Posterior cingulate gyrus (tissue), 11 donors: ENCODE measurements at regions not wholly inside any gene's neighbourhood (a gene's known extent, or its start where the extent isn't known, plus 50 kb on each side); places are given as distances from the start of the nearest gene placed in this dataset.
A peak's percentile ranks its signal among the peaks of the same experiment; 100 is the strongest.
"Not testable (repeated sequence)": the region's sequence is repeated elsewhere in the genome, so short reads cannot be mapped to it uniquely, and the experiment has no call there.

Experiments
- DNase-seq, 10 donors: peaks; one replicate each; pipeline versions ENCODE4 v3.0.0 to v3.0.0-alpha.2; 2020 to 2021; ENCODE audit warnings: mixed read lengths in 3 of 10
- intact Hi-C: fragments of 100-400 bp; cut with DNase I; formaldehyde crosslinking; loops from one replicate; pipeline ENCODE4 v1.15.1; 2023

GRCh38 chr7:21299766-21300165, 128.1 kb upstream of the SP4 start:
- intact Hi-C loops: no loop called here
- no peak for DNase-seq

GRCh38 chr7:21300692-21301091, 127.2 kb upstream of the SP4 start:
- DNase-seq: no peak
- intact Hi-C loops: no loop called here

- intact Hi-C loops: no loop called here
- DNase-seq: no peak
Measured at GRCh38 chr7:21304808-21305375, 123.0 kb upstream of the SP4 start.

GRCh38 chr7:21305455-21306235, 122.2 kb upstream of the SP4 start:
- intact Hi-C loops: no loop called here
- DNase-seq: no peak

GRCh38 chr7:21314954-21315353, 112.9 kb upstream of the SP4 start:
- intact Hi-C loops: no loop called here
- no peak for DNase-seq

- DNase-seq: no peak
- intact Hi-C loops: no loop called here
Measured at GRCh38 chr7:21317966-21318915, 109.6 kb upstream of the SP4 start.

GRCh38 chr7:21318916-21319270, 109.0 kb upstream of the SP4 start:
- intact Hi-C loops: no loop called here
- DNase-seq: no peak

- intact Hi-C loops: no loop called here
- DNase-seq: no peak
Measured at GRCh38 chr7:21326241-21326640, 101.6 kb upstream of the SP4 start.

GRCh38 chr7:21326921-21327320, 101.0 kb upstream of the SP4 start:
- intact Hi-C loops: no loop called here
- DNase-seq: no peak

GRCh38 chr7:21327422-21328409, 100.2 kb upstream of the SP4 start:
- intact Hi-C loops: no loop called here
- no peak for DNase-seq

- DNase-seq: peak in 1 of 10 donors; percentile 79
- intact Hi-C loops: no loop called here
Measured at GRCh38 chr7:21330462-21331178, 97.3 kb upstream of the SP4 start.

GRCh38 chr7:21334906-21335305, 93.0 kb upstream of the SP4 start:
- intact Hi-C loops: no loop called here
- no peak for DNase-seq

GRCh38 chr7:21336743-21337142, 91.1 kb upstream of the SP4 start:
- DNase-seq: no peak
- intact Hi-C loops: no loop called here

- intact Hi-C loops: no loop called here
- no peak for DNase-seq
Measured at GRCh38 chr7:21338728-21339164, 89.1 kb upstream of the SP4 start.

- DNase-seq, intact Hi-C loops: not testable (repeated sequence)
Measured at GRCh38 chr7:21344900-21345299, 83.0 kb upstream of the SP4 start.

- no peak for DNase-seq
- intact Hi-C loops: no loop called here
Measured at GRCh38 chr7:21345361-21345760, 82.5 kb upstream of the SP4 start.

GRCh38 chr7:21346297-21346696, 81.6 kb upstream of the SP4 start:
- DNase-seq: no peak
- intact Hi-C loops: no loop called here

- intact Hi-C loops: no loop called here
Measured at GRCh38 chr7:21352540-21353387, 75.1 kb upstream of the SP4 start.

GRCh38 chr7:21353388-21353780, 74.5 kb upstream of the SP4 start:
- intact Hi-C loops: no loop called here
- DNase-seq: no peak

More at GRCh38 chr7:21352540-21353387, 75.1 kb upstream of the SP4 start:
- no peak for DNase-seq
